ENCODE measurements at regions not wholly inside any gene's neighbourhood (a gene's known extent, or its start where the extent isn't known, plus 50 kb on each side); places are given as distances from the start of the nearest gene placed in this dataset.

GRCh38 chr9:33684831-33685230, 110.5 kb upstream of the PRSS3 start:
- TF ChIP-seq POLR2A (IDR thresholded peaks at IDR 0.05) (no peak), EP300 (IDR thresholded peaks at IDR 0.05; ENCODE audit: low read depth) (no peak), POLR2AphosphoS5 (IDR thresholded peaks at IDR 0.05) (no peak), CTCF (IDR thresholded peaks at IDR 0.05) (no peak)
- Histone ChIP-seq H3K27me3 (peaks cover 31% of the 10 kb centered on the region), H3K4me1 (no peaks in the 10 kb centered on the region), H3K27ac (no peak overlapping the region), H3K4me3 (no peak overlapping the region), H3K36me3 (no peaks in the 10 kb centered on the region), H3K9me3 (no peaks in the 10 kb centered on the region)
- intact Hi-C loops (cut with DNase I; ENCODE audit: low total_unique reads), result no loop called here
- in situ Hi-C loops (cut with MboI; ENCODE audit: low pct_ligation_motif_present in 1 of 4, low pct_unique_long_range_greater_than_20kb in 1 of 4, low sequenced_read_pairs in 3 of 4), result no loop called here
- no peak for DNase-seq

- DNase-seq, result no peak
- Histone ChIP-seq H3K27ac (no peak overlapping the region), H3K27me3 (peaks cover 12% of the 10 kb centered on the region), H3K4me1 (no peaks in the 10 kb centered on the region), H3K36me3 (no peaks in the 10 kb centered on the region), H3K9me3 (no peaks in the 10 kb centered on the region), H3K4me3 (no peak overlapping the region)
- in situ Hi-C loops (cut with MboI; ENCODE audit: low pct_ligation_motif_present in 1 of 4, low pct_unique_long_range_greater_than_20kb in 1 of 4, low sequenced_read_pairs in 3 of 4) (no loop called here), intact Hi-C loops (cut with DNase I; ENCODE audit: low total_unique reads) (no loop called here)
- TF ChIP-seq POLR2A (IDR thresholded peaks at IDR 0.05) (no peak), CTCF (IDR thresholded peaks at IDR 0.05) (no peak), EP300 (IDR thresholded peaks at IDR 0.05; ENCODE audit: low read depth) (no peak), POLR2AphosphoS5 (IDR thresholded peaks at IDR 0.05) (no peak)
- WGBS, 2 donors (ENCODE audit: low coverage in 1 of 2), result 70 to 77% methylated on average over 4 of the region's 4 CpGs
These were observed 108.4 kb upstream of the PRSS3 start for GRCh38 chr9:33686942-33687341.

- TF ChIP-seq POLR2A (IDR thresholded peaks at IDR 0.05), result no peak
- Histone ChIP-seq H3K36me3 (no peaks in the 10 kb centered on the region), H3K27ac (no peak overlapping the region), H3K4me3 (no peak overlapping the region), H3K9me3 (no peaks in the 10 kb centered on the region), H3K27me3 (peaks cover 12% of the 10 kb centered on the region), H3K4me1 (no peaks in the 10 kb centered on the region)
- in situ Hi-C loops (cut with MboI; ENCODE audit: low pct_ligation_motif_present in 1 of 4, low pct_unique_long_range_greater_than_20kb in 1 of 4, low sequenced_read_pairs in 3 of 4) (no loop called here), intact Hi-C loops (cut with DNase I; ENCODE audit: low total_unique reads) (no loop called here)
- 12 to 18% methylated on average over 2 of the region's 2 CpGs for WGBS, 2 donors (ENCODE audit: low coverage in 1 of 2)
- DNase-seq, result no peak
These were observed 107.6 kb upstream of the PRSS3 start for GRCh38 chr9:33687779-33688178.

GRCh38 chr9:33690143-33690933, 105.0 kb upstream of the PRSS3 start:
- H3K27me3 ChIP-seq, result peaks cover 3% of the 10 kb centered on the region
- TF ChIP-seq POLR2AphosphoS5 (IDR thresholded peaks at IDR 0.05) (no peak), POLR2A (IDR thresholded peaks at IDR 0.05) (no peak), CTCF (IDR thresholded peaks at IDR 0.05) (no peak), EP300 (IDR thresholded peaks at IDR 0.05; ENCODE audit: low read depth) (no peak)
- H3K4me3 ChIP-seq, result no peak overlapping the region
- H3K4me1 ChIP-seq, result no peaks in the 10 kb centered on the region
- H3K27ac ChIP-seq, result no peak overlapping the region
- in situ Hi-C loops (cut with MboI; ENCODE audit: low pct_ligation_motif_present in 1 of 4, low pct_unique_long_range_greater_than_20kb in 1 of 4, low sequenced_read_pairs in 3 of 4), result no loop called here
- intact Hi-C loops (cut with DNase I; ENCODE audit: low total_unique reads), result no loop called here
- 65 to 78% methylated on average over 2 of the region's 2 CpGs for WGBS, 2 donors (ENCODE audit: low coverage in 1 of 2)
- H3K36me3 ChIP-seq, result no peaks in the 10 kb centered on the region
- no peaks in the 10 kb centered on the region for H3K9me3 ChIP-seq
- no peak for DNase-seq

- no peak overlapping the region for H3K4me3 ChIP-seq
- no peaks in the 10 kb centered on the region for H3K4me1 ChIP-seq
- DNase-seq, result no peak
- H3K27ac ChIP-seq, result no peak overlapping the region
- in situ Hi-C loops (cut with MboI; ENCODE audit: low pct_ligation_motif_present in 1 of 4, low pct_unique_long_range_greater_than_20kb in 1 of 4, low sequenced_read_pairs in 3 of 4) (no loop called here), intact Hi-C loops (cut with DNase I; ENCODE audit: low total_unique reads) (no loop called here)
- no peaks in the 10 kb centered on the region for H3K9me3 ChIP-seq
- WGBS, 2 donors (ENCODE audit: low coverage in 1 of 2), result 86 to 100% methylated on average over 1 to 2 of the region's 2 CpGs
- H3K36me3 ChIP-seq, result no peaks in the 10 kb centered on the region
- no peaks in the 10 kb centered on the region for H3K27me3 ChIP-seq
- TF ChIP-seq POLR2AphosphoS5 (IDR thresholded peaks at IDR 0.05), result no peak
- TF ChIP-seq CTCF (IDR thresholded peaks at IDR 0.05), result no peak
- TF ChIP-seq EP300 (IDR thresholded peaks at IDR 0.05; ENCODE audit: low read depth), result no peak
- TF ChIP-seq POLR2A (IDR thresholded peaks at IDR 0.05), result no peak
These were observed 100.1 kb upstream of the PRSS3 start for GRCh38 chr9:33695299-33695698.

All from transverse colon (tissue), 4 donors.